Hepatocyte (in vitro differentiated cells): ENCODE measurements at regions not wholly inside any gene's neighbourhood (a gene's known extent, or its start where the extent isn't known, plus 50 kb on each side); places are given as distances from the start of the nearest gene placed in this dataset.
A peak's percentile ranks its signal among the peaks of the same experiment; 100 is the strongest.

Source experiments
- DNase-seq: peaks from one replicate; pipeline ENCODE4 v3.0.0-alpha.2; 2016; ENCODE audit warnings: low spot score
- H2AFZ ChIP-seq: fragments of 200-600 bp; sonication (generic); 2 replicates; pipeline ENCODE4 v1.6.0; 2016; ENCODE audit warnings: antibody characterized with exemption, mild to moderate bottlenecking
- H3K27ac ChIP-seq: fragments of 200-600 bp; sonication (generic); 2 replicates; pipeline ENCODE4 v1.5.1; 2016; ENCODE audit warnings: mild to moderate bottlenecking
- H3K27me3 ChIP-seq: fragments of 200-600 bp; sonication (generic); 2 replicates; pipeline ENCODE4 v1.6.1; 2016
- H3K36me3 ChIP-seq: fragments of 200-600 bp; sonication (generic); replicated peaks from 2 replicates; pipeline ENCODE4 v1.5.1; 2016; ENCODE audit warnings: low read depth; ENCODE audit not compliant: insufficient read depth
- H3K4me1 ChIP-seq: fragments of 200-600 bp; sonication (generic); 2 replicates; pipeline ENCODE4 v1.5.1; 2016; ENCODE audit warnings: mild to moderate bottlenecking, moderate library complexity; ENCODE audit not compliant: insufficient read depth
- H3K4me2 ChIP-seq: fragments of 200-600 bp; sonication (generic); 2 replicates; pipeline ENCODE4 v1.6.0; 2016
- H3K4me3 ChIP-seq: fragments of 200-600 bp; sonication (generic); 2 replicates; pipeline ENCODE4 v1.5.1; 2016; ENCODE audit warnings: mild to moderate bottlenecking
- H3K79me2 ChIP-seq: fragments of 200-600 bp; sonication (generic); 2 replicates; pipeline ENCODE4 v1.6.0; 2017; ENCODE audit warnings: mild to moderate bottlenecking
- H3K9me2 ChIP-seq: fragments of 200-600 bp; sonication (generic); replicated peaks from 2 replicates; pipeline ENCODE4 v1.6.0; 2017; ENCODE audit warnings: mild to moderate bottlenecking; ENCODE audit not compliant: insufficient read depth
- H3K9me3 ChIP-seq: fragments of 200-600 bp; sonication (generic); 2 replicates; pipeline ENCODE4 v1.5.1; 2016; ENCODE audit warnings: low read depth, mild to moderate bottlenecking
- H4K20me1 ChIP-seq: fragments of 200-600 bp; sonication (generic); 2 replicates; pipeline ENCODE4 v1.6.0; 2016; ENCODE audit warnings: mild to moderate bottlenecking; ENCODE audit not compliant: insufficient read depth, poor library complexity, severe bottlenecking
- EZH2 ChIP-seq: fragments of 200-600 bp; sonication (generic); IDR thresholded peaks from 2 replicates; pipeline ENCODE4 v1.6.1; 2016; ENCODE audit warnings: antibody characterized with exemption, mild to moderate bottlenecking, borderline replicate concordance
- EZH2phosphoT487 ChIP-seq: fragments of 200-600 bp; sonication (generic); IDR thresholded peaks from one replicate; pipeline ENCODE4 v1.6.1; 2018; ENCODE audit warnings: antibody characterized with exemption, mild to moderate bottlenecking, low read depth, moderate library complexity; ENCODE audit not compliant: unreplicated experiment, severe bottlenecking
- WGBS: methylation state at CpG from one replicate; pipeline ENCODE4 v1.1.6; 2016; ENCODE audit warnings: low lambda C conversion rate; ENCODE audit errors: missing lambda C conversion rate; 5-methylcytosine and 5-hydroxymethylcytosine counted together
- TF ChIP-seq, protein P1 (sequence below): fragments of 200-600 bp; sonication (generic); IDR thresholded peaks from 2 replicates; pipeline ENCODE4 v1.5.1; 2016; ENCODE audit warnings: antibody characterized with exemption, mild to moderate bottlenecking; ENCODE audit not compliant: poor library complexity

- Histone ChIP-seq H3K27me3 (peaks cover 5% of the 10 kb centered on the region), H3K9me3 (no peaks in the 10 kb centered on the region), H3K36me3 (no peaks in the 10 kb centered on the region), H3K27ac (no peak overlapping the region), H2AFZ (no peak overlapping the region), H3K4me2 (no peak overlapping the region), H3K9me2 (no peaks in the 10 kb centered on the region), H4K20me1 (no peaks in the 10 kb centered on the region), H3K4me3 (no peak overlapping the region), H3K4me1 (no peaks in the 10 kb centered on the region), H3K79me2 (no peaks in the 10 kb centered on the region)
- no peak for DNase-seq
- TF ChIP-seq, protein P1, sequence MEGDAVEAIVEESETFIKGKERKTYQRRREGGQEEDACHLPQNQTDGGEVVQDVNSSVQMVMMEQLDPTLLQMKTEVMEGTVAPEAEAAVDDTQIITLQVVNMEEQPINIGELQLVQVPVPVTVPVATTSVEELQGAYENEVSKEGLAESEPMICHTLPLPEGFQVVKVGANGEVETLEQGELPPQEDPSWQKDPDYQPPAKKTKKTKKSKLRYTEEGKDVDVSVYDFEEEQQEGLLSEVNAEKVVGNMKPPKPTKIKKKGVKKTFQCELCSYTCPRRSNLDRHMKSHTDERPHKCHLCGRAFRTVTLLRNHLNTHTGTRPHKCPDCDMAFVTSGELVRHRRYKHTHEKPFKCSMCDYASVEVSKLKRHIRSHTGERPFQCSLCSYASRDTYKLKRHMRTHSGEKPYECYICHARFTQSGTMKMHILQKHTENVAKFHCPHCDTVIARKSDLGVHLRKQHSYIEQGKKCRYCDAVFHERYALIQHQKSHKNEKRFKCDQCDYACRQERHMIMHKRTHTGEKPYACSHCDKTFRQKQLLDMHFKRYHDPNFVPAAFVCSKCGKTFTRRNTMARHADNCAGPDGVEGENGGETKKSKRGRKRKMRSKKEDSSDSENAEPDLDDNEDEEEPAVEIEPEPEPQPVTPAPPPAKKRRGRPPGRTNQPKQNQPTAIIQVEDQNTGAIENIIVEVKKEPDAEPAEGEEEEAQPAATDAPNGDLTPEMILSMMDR = no peak
- TF ChIP-seq EZH2phosphoT487 (no peak), EZH2 (no peak)
- WGBS = 93% methylated on average over 5 of the region's 5 CpGs
These were observed 444.8 kb downstream of the GLRX3 start for GRCh38 chr10:130580975-130581374.

DNA sequence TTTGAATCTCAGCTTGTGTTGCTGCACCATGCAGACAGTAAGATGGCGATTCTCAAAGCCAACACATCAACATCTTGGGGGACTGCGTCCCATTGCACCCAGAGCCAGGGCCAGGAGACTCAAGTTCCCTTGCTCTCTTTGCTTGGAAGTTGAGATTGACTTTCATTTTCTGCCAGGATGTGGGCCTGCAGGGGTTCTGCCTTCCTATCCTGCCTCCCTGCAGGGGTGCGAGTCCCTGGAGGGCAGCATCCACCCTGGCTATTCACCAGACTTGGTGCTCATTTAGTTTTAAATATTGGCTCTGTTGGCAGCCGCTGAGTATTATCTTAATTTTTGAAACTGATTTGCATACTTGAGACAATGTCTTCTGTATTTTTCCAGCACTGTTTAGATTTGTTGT lies 451.5 kb downstream of the GLRX3 start:
- TF ChIP-seq EZH2 = no peak
- TF ChIP-seq, protein P1 = no peak

DNA sequence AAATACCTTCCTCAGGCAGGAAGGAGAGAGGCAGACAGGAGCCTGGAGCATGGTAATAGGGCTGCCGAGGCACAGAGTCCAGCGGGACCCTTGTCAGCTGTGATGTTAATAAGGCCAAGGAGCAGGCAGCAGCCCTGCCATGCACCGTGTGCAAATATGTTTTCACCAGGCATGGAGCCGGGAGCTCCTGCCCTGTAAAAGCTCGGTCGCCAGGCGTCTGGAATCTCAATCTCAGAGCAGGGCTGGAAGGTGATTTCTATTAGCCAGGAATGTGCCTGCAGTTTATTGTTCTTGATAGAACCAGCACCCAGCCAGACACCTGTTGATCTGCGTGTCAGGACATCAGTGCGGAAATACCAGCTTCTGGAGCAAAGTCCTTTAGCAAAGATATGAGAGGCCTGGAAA lies 469.8 kb downstream of the GLRX3 start:
- no peaks in the 10 kb centered on the region for H3K27me3 ChIP-seq
- no peak overlapping the region for H2AFZ ChIP-seq
- H3K27ac ChIP-seq = peak overlapping the region; percentile 71
- H4K20me1 ChIP-seq = no peaks in the 10 kb centered on the region
- no peaks in the 10 kb centered on the region for H3K9me2 ChIP-seq
- peak; percentile 71 for DNase-seq
- 17% methylated on average over 9 of the region's 9 CpGs for WGBS
- H3K79me2 ChIP-seq = no peaks in the 10 kb centered on the region
- TF ChIP-seq EZH2phosphoT487 (no peak), EZH2 (no peak)
- TF ChIP-seq, protein P1 = no peak
- peak overlapping the region; percentile 29 for H3K4me2 ChIP-seq
- no peaks in the 10 kb centered on the region for H3K9me3 ChIP-seq
- peaks cover 12% of the 10 kb centered on the region for H3K4me1 ChIP-seq
- H3K4me3 ChIP-seq = no peak overlapping the region
- no peaks in the 10 kb centered on the region for H3K36me3 ChIP-seq

More for the DNA sequence above, 451.5 kb downstream of the GLRX3 start:
- Histone ChIP-seq H4K20me1 (no peaks in the 10 kb centered on the region), H3K36me3 (no peaks in the 10 kb centered on the region), H2AFZ (no peak overlapping the region), H3K9me3 (no peaks in the 10 kb centered on the region), H3K4me3 (no peak overlapping the region), H3K4me1 (no peaks in the 10 kb centered on the region), H3K9me2 (no peaks in the 10 kb centered on the region), H3K79me2 (no peaks in the 10 kb centered on the region), H3K27ac (no peak overlapping the region), H3K4me2 (no peak overlapping the region), H3K27me3 (no peaks in the 10 kb centered on the region)
- no peak for DNase-seq
- WGBS = 70% methylated on average over 4 of the region's 4 CpGs

DNA sequence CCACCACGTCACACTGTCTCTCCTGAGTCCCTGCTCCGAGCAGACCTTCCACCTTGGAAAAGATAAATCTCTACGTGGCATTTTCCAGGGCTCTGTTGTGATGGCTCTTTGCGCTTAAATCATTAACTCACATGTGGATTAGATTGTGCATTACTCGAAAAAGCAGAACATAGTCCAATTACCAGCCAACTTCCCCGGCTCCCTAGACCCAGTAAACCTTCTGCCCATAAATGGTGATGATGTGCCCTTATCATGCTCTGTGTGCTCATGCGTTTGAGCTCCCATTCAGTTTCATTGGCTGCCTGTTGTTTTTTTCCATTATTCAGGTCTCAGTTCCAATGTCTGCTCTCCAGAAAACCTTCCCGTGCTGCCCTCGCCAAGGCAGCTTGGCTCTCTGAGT lies 471.2 kb downstream of the GLRX3 start:
- Histone ChIP-seq H3K4me3 (no peak overlapping the region), H3K27me3 (no peaks in the 10 kb centered on the region), H3K79me2 (no peaks in the 10 kb centered on the region), H3K4me1 (peaks cover 12% of the 10 kb centered on the region), H4K20me1 (no peaks in the 10 kb centered on the region), H2AFZ (no peak overlapping the region), H3K9me3 (no peaks in the 10 kb centered on the region), H3K4me2 (no peak overlapping the region), H3K36me3 (no peaks in the 10 kb centered on the region), H3K9me2 (no peaks in the 10 kb centered on the region), H3K27ac (peak overlapping the region; percentile 71)
- 81% methylated on average over 9 of the region's 9 CpGs for WGBS
- no peak for TF ChIP-seq EZH2phosphoT487
- no peak for TF ChIP-seq EZH2
- TF ChIP-seq, protein P1 = no peak
- DNase-seq = peak; percentile 29
